B cell (primary cell): ENCODE measurements at regions not wholly inside any gene's neighbourhood (a gene's known extent, or its start where the extent isn't known, plus 50 kb on each side); places are given as distances from the start of the nearest gene placed in this dataset.

Experiments
- ATAC-seq: fragments of 200-7000 bp; cut with Tn5 transposase; one replicate; pipeline ENCODE4 v1.10.0; 2021; ENCODE audit warnings: low read depth, mild to moderate bottlenecking, moderate number of reproducible peaks, moderate library complexity
- CTCF ChIA-PET: fragments of 350-600 bp; sonication (Branson Sonifier 250); formaldehyde crosslinking; loops from one replicate; lab custom pipeline; 2021; ENCODE audit warnings: antibody characterized with exemption, inconsistent platforms; lab: Charles Lee
- POLR2A ChIA-PET: fragments of 350-600 bp; sonication (Branson Sonifier 250); formaldehyde crosslinking; loops from one replicate; lab custom pipeline; 2021; ENCODE audit warnings: antibody characterized with exemption; lab: Charles Lee
- DNase-seq: peaks from one replicate; pipeline ENCODE4 v3.0.0; 2013
- H2AFZ ChIP-seq: 2 replicates; pipeline ENCODE4 v1.6.1; 2012; ENCODE audit warnings: mild to moderate bottlenecking, low read depth, low read length; ENCODE audit not compliant: insufficient read depth, poor library complexity, severe bottlenecking
- H3K27ac ChIP-seq, 2 donors: 1 replicate in 1 of 2; 2 replicates in 1 of 2; pipeline ENCODE4 v1.5.1; 2012 to 2013; ENCODE audit warnings: low read length in 2 of 2, mild to moderate bottlenecking in 2 of 2, moderate library complexity in 1 of 2
- H3K27me3 ChIP-seq, 4 experiments: fragments of 200-600 bp in 1 of 4; sonication (generic) in 1 of 4; replicated peaks in 1 of 4; 1 replicate in 2 of 4; 2 replicates in 2 of 4; pipeline versions ENCODE4 v1.6.1 to v1.7.0; 2013 to 2016; ENCODE audit warnings: low read length in 3 of 4, mild to moderate bottlenecking in 2 of 4, mixed read lengths in 1 of 4, moderate library complexity in 1 of 4; ENCODE audit not compliant: insufficient read depth in 4 of 4, control insufficient read depth in 3 of 4; ENCODE audit errors: control extremely low read depth in 1 of 4
- H3K36me3 ChIP-seq, 2 experiments: replicated peaks in 1 of 2; 1 replicate in 1 of 2; 2 replicates in 1 of 2; pipeline versions ENCODE4 v1.6.1 to v1.7.1; 2013; ENCODE audit warnings: low read length in 1 of 2; ENCODE audit not compliant: insufficient read depth in 2 of 2, control insufficient read depth in 1 of 2; ENCODE audit errors: control extremely low read depth in 1 of 2, extremely low read depth in 1 of 2
- H3K4me1 ChIP-seq, 2 donors: fragments of 200-600 bp in 1 of 2; sonication (generic) in 1 of 2; 1 replicate in 1 of 2; 2 replicates in 1 of 2; pipeline versions ENCODE4 v1.5.1 to v1.6.1; 2013 to 2017; ENCODE audit warnings: low read length in 2 of 2; ENCODE audit not compliant: control insufficient read depth in 2 of 2, insufficient read depth in 2 of 2
- H3K4me2 ChIP-seq: replicated peaks from 2 replicates; pipeline ENCODE3; 2012; ENCODE audit warnings: mild to moderate bottlenecking, low read depth, low read length; ENCODE audit not compliant: poor library complexity, severe bottlenecking
- H3K4me3 ChIP-seq, 5 experiments: fragments of 200-600 bp in 1 of 5; sonication (generic) in 1 of 5; 1 replicate in 3 of 5; 2 replicates in 2 of 5; pipeline versions ENCODE4 v1.5.1 to v1.7.0; 2011 to 2016; ENCODE audit warnings: low read length in 4 of 5, mild to moderate bottlenecking in 4 of 5, low read depth in 2 of 5, control low read depth in 1 of 5, moderate library complexity in 1 of 5; ENCODE audit not compliant: insufficient read depth in 1 of 5; ENCODE audit errors: control extremely low read depth in 1 of 5, extremely low read depth in 1 of 5
- H3K79me2 ChIP-seq: fragments of 200-600 bp; sonication (generic); one replicate; pipeline ENCODE4 v1.6.0; 2016; ENCODE audit warnings: low read length; ENCODE audit not compliant: control insufficient read depth, insufficient read depth
- H3K9ac ChIP-seq: fragments of 200-600 bp; sonication (generic); 2 replicates; pipeline ENCODE4 v1.6.1; 2017; ENCODE audit warnings: mild to moderate bottlenecking, low read length, moderate library complexity
- H3K9me3 ChIP-seq, 3 donors: one replicate each; pipeline versions ENCODE4 v1.6.1 to v1.7.1; 2013; ENCODE audit warnings: low read length in 2 of 3; ENCODE audit not compliant: control insufficient read depth in 2 of 3, insufficient read depth in 1 of 3; ENCODE audit errors: control extremely low read depth in 1 of 3
- H4K20me1 ChIP-seq: 2 replicates; pipeline ENCODE4 v1.6.0; 2012; ENCODE audit warnings: mild to moderate bottlenecking, low read length; ENCODE audit not compliant: insufficient read depth, control insufficient read depth, poor library complexity, severe bottlenecking
- H3K27ac Mint-ChIP-seq: one replicate; pipeline ENCODE4 v1.8.0; 2021; ENCODE audit warnings: mixed read lengths
- H3K27me3 Mint-ChIP-seq: one replicate; pipeline ENCODE4 v1.8.0; 2021; ENCODE audit warnings: mixed read lengths
- H3K4me1 Mint-ChIP-seq: one replicate; pipeline ENCODE4 v1.8.0; 2021; ENCODE audit warnings: mixed read lengths
- H3K4me3 Mint-ChIP-seq: one replicate; pipeline ENCODE4 v1.8.0; 2021; ENCODE audit warnings: mixed read lengths
- H3K9me3 Mint-ChIP-seq: one replicate; pipeline ENCODE4 v1.8.0; 2022; ENCODE audit warnings: mixed read lengths; ENCODE audit not compliant: insufficient read depth
- EZH2 ChIP-seq: IDR thresholded peaks from 2 replicates; pipeline ENCODE4 v1.6.1; 2012; ENCODE audit warnings: borderline replicate concordance, low read depth, mild to moderate bottlenecking, moderate library complexity, low read length; ENCODE audit not compliant: insufficient read depth, poor library complexity, severe bottlenecking
- WGBS: methylation state at CpG from one replicate; pipeline ENCODE4 v1.1.5; 2013; ENCODE audit warnings: missing lambda C conversion rate; ENCODE audit not compliant: insufficient coverage; 5-methylcytosine and 5-hydroxymethylcytosine counted together
- intact Hi-C: fragments of 100-400 bp; cut with micrococcal nuclease; formaldehyde crosslinking; loops from one replicate; pipeline ENCODE4 v1.10.0; 2022
- TF ChIP-seq, protein P1 (sequence below): fragments of 200-600 bp; IDR thresholded peaks from one replicate; pipeline ENCODE4 v1.8.0; 2022; ENCODE audit warnings: antibody characterized with exemption, mild to moderate bottlenecking

DNA sequence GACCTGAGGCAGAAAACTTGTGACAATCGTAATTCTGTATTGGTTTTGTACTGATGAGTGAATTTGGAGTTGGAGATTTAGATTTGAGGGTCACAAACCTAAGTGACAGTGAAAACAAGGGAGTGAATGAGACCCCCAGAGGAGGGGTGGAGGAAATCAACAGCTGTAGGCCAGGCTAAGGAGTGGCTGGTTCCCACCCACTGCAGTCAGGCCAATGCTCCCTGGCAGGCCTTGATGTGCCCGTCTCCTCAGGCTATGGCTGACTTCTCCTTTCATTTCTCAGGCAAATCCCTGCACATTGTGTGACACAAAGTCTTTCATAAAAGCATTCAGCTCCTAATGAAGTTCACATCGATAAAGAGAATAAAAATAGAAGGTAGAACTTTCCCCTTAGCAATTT, 557.6 kb downstream of the CETN3 start:
- DNase-seq (no peak), ATAC-seq (no peak)
- Mint-ChIP-seq H3K4me1 (peaks cover 8% of the 10 kb centered on the region), H3K27me3 (no peaks in the 10 kb centered on the region), H3K4me3 (no peak overlapping the region), H3K9me3 (no peaks in the 10 kb centered on the region), H3K27ac (no peak overlapping the region)
- no peak for TF ChIP-seq EZH2
- TF ChIP-seq, protein P1, sequence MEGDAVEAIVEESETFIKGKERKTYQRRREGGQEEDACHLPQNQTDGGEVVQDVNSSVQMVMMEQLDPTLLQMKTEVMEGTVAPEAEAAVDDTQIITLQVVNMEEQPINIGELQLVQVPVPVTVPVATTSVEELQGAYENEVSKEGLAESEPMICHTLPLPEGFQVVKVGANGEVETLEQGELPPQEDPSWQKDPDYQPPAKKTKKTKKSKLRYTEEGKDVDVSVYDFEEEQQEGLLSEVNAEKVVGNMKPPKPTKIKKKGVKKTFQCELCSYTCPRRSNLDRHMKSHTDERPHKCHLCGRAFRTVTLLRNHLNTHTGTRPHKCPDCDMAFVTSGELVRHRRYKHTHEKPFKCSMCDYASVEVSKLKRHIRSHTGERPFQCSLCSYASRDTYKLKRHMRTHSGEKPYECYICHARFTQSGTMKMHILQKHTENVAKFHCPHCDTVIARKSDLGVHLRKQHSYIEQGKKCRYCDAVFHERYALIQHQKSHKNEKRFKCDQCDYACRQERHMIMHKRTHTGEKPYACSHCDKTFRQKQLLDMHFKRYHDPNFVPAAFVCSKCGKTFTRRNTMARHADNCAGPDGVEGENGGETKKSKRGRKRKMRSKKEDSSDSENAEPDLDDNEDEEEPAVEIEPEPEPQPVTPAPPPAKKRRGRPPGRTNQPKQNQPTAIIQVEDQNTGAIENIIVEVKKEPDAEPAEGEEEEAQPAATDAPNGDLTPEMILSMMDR = no peak
- H3K36me3 ChIP-seq = no peaks in the 10 kb centered on the region
- CTCF ChIA-PET = no interaction called here
- H3K4me3 ChIP-seq = no peak overlapping the region
- peaks cover 0 to 3% of the 10 kb centered on the region in 2 donors for H3K4me1 ChIP-seq
- H4K20me1 ChIP-seq = no peaks in the 10 kb centered on the region
- no peaks in the 10 kb centered on the region for H3K27me3 ChIP-seq
- POLR2A ChIA-PET = no interaction called here
- no peak overlapping the region for H3K4me2 ChIP-seq
- no peak overlapping the region for H2AFZ ChIP-seq
- no peak overlapping the region for H3K9ac ChIP-seq
- H3K79me2 ChIP-seq = no peaks in the 10 kb centered on the region
- intact Hi-C loops = no loop called here
- no peaks in the 10 kb centered on the region for H3K9me3 ChIP-seq
- WGBS = 93% methylated on average over 1 of the region's 3 CpGs
- no peak overlapping the region for H3K27ac ChIP-seq

DNA sequence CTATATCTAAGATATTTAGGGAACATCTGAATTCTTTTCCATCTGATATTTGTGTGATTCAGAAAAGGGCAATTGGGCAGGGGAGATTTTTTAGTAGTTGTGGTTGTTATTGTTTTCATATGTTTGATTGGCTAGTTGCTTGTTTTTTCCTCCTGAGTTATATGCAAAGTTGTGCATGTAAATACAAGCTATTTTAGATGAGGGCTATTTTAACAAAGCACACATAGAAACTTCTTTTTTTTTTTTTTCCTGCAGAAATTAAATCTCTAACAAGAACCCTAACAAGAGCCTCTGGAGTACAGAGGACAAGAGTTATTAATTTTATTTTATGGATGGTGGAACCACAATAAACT, 559.1 kb downstream of the CETN3 start:
- DNase-seq = no peak
- no peak for TF ChIP-seq EZH2
- TF ChIP-seq, protein P1 = no peak
- Mint-ChIP-seq H3K4me3 (no peak overlapping the region), H3K27ac (no peak overlapping the region), H3K9me3 (no peaks in the 10 kb centered on the region), H3K4me1 (peaks cover 8% of the 10 kb centered on the region), H3K27me3 (no peaks in the 10 kb centered on the region)
- Histone ChIP-seq H3K27ac (no peak overlapping the region), H4K20me1 (no peaks in the 10 kb centered on the region), H3K9me3 (no peaks in the 10 kb centered on the region), H3K36me3 (no peaks in the 10 kb centered on the region), H3K9ac (no peak overlapping the region), H3K79me2 (no peaks in the 10 kb centered on the region), H3K4me1 (peaks cover 0 to 3% of the 10 kb centered on the region in 2 donors), H3K4me3 (no peak overlapping the region), H3K4me2 (no peak overlapping the region), H3K27me3 (no peaks in the 10 kb centered on the region), H2AFZ (no peak overlapping the region)
- CTCF ChIA-PET = no interaction called here
- ATAC-seq = no peak
- POLR2A ChIA-PET = no interaction called here
- intact Hi-C loops = no loop called here
